ENCODE measurements at regions not wholly inside any gene's neighbourhood (a gene's known extent, or its start where the extent isn't known, plus 50 kb on each side); places are given as distances from the start of the nearest gene placed in this dataset.
"Not testable (repeated sequence)": the region's sequence is repeated elsewhere in the genome, so short reads cannot be mapped to it uniquely, and the experiment has no call there.

- Mint-ChIP-seq H3K36me3 (ENCODE audit: low read depth) (no peaks in the 10 kb centered on the region), H3K4me1 (peaks cover 8% of the 10 kb centered on the region), H3K27me3 (peaks cover 16% of the 10 kb centered on the region), H3K9me3 (no peaks in the 10 kb centered on the region), H3K27ac (no peak overlapping the region), H3K4me3 (no peak overlapping the region)
- ATAC-seq (no peak), DNase-seq (no peak)
Measured at GRCh38 chr4:146059151-146059550, 116.4 kb upstream of the LSM6 start.

DNA sequence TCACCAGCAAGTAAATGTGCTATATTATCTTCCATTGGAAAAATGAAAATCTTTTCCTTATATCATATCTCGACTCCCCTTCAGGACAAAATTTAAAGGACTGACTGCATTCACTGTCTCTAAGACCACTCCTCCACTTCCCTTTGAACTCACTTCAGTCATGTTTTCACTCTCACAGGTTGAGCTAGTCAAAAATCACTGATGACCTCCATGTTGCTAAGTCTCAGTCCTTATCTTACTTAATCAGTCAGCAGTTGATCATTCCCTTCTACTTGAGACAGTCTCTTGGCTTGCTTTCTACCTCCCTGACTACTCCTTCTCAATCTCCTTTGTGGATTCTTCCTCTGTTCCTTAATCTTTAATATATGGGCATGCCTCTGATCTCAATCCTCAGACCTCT is 117.0 kb upstream of the LSM6 start:
- peaks cover 12% of the 10 kb centered on the region for H3K27me3 Mint-ChIP-seq
- no peaks in the 10 kb centered on the region for H3K36me3 Mint-ChIP-seq (ENCODE audit: low read depth)
- no peak for DNase-seq
- no peak overlapping the region for H3K27ac Mint-ChIP-seq
- no peaks in the 10 kb centered on the region for H3K9me3 Mint-ChIP-seq
- no peak for ATAC-seq
- H3K4me1 Mint-ChIP-seq = peaks cover 7% of the 10 kb centered on the region
- H3K4me3 Mint-ChIP-seq = no peak overlapping the region

GRCh38 chr4:146054676-146055075 is 116.1 kb upstream of the ZNF827 start:
- Mint-ChIP-seq H3K9me3 (no peaks in the 10 kb centered on the region), H3K27ac (no peak overlapping the region), H3K36me3 (ENCODE audit: low read depth) (no peaks in the 10 kb centered on the region), H3K4me3 (no peak overlapping the region), H3K27me3 (no peaks in the 10 kb centered on the region), H3K4me1 (no peaks in the 10 kb centered on the region)
- DNase-seq (no peak), ATAC-seq (no peak)

GRCh38 chr4:146053891-146054290 is 115.3 kb upstream of the ZNF827 start:
- no peak overlapping the region for H3K4me3 Mint-ChIP-seq
- no peaks in the 10 kb centered on the region for H3K9me3 Mint-ChIP-seq
- no peak for ATAC-seq
- no peaks in the 10 kb centered on the region for H3K36me3 Mint-ChIP-seq (ENCODE audit: low read depth)
- no peaks in the 10 kb centered on the region for H3K4me1 Mint-ChIP-seq
- H3K27ac Mint-ChIP-seq = no peak overlapping the region
- no peaks in the 10 kb centered on the region for H3K27me3 Mint-ChIP-seq
- no peak for DNase-seq

- no peak overlapping the region for H3K27ac Mint-ChIP-seq
- no peak overlapping the region for H3K4me3 Mint-ChIP-seq
- H3K27me3 Mint-ChIP-seq = no peaks in the 10 kb centered on the region
- no peak for DNase-seq
- ATAC-seq = no peak
- H3K36me3 Mint-ChIP-seq (ENCODE audit: low read depth) = no peaks in the 10 kb centered on the region
- no peaks in the 10 kb centered on the region for H3K4me1 Mint-ChIP-seq
- no peaks in the 10 kb centered on the region for H3K9me3 Mint-ChIP-seq
Measured at GRCh38 chr4:146051728-146052391, 113.2 kb upstream of the ZNF827 start.

DNA sequence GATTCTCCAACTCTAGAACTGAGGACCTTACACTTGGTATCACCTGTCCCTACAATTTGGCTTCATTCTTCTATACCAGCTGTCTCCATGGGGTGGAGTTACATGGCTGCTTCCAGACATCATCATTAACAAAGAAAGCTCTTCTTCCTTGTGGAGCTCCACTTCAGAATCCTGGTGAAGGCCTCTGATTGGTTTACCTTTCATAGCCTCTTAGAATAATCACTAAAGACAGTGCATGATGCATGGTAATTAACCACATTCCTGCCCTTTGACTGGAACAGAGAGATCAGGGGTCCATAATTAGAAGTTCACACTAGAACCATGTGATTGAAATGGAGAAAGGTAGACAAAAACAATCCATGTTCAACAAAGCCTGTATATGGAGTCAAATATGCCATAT is 112.6 kb upstream of the ZNF827 start:
- ATAC-seq = no peak
- Mint-ChIP-seq H3K4me1 (no peaks in the 10 kb centered on the region), H3K9me3 (no peaks in the 10 kb centered on the region), H3K27ac (no peak overlapping the region), H3K27me3 (no peaks in the 10 kb centered on the region), H3K36me3 (ENCODE audit: low read depth) (no peaks in the 10 kb centered on the region), H3K4me3 (no peak overlapping the region)
- no peak for DNase-seq

GRCh38 chr4:146049802-146050201 is 111.2 kb upstream of the ZNF827 start:
- peaks cover 8% of the 10 kb centered on the region for H3K27me3 Mint-ChIP-seq
- DNase-seq (no peak), ATAC-seq (no peak)
- no peaks in the 10 kb centered on the region for H3K9me3 Mint-ChIP-seq
- no peak overlapping the region for H3K27ac Mint-ChIP-seq
- H3K4me1 Mint-ChIP-seq = no peaks in the 10 kb centered on the region
- H3K36me3 Mint-ChIP-seq (ENCODE audit: low read depth) = no peaks in the 10 kb centered on the region
- no peak overlapping the region for H3K4me3 Mint-ChIP-seq

DNA sequence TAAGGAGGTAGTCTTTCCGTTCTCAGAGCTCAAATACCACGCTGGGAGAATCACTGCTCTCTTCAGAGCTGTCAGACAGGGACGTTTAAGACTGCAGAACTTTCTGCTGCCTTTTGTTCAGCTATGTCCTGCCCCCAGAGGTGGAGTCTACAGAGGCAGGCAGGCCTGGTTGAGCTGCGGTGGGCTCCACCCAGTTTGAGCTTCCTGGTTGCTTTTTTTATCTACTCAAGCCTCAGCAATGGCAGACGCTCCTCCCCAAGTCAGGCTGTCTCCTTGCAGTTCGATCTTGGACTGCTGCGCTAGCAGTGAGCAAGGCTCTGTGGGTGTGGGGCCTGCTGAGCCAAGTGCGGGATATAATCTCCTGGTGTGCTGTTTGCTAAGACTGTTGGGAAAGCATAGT is 109.1 kb upstream of the ZNF827 start:
- H3K4me3 Mint-ChIP-seq = not testable (repeated sequence)

DNA sequence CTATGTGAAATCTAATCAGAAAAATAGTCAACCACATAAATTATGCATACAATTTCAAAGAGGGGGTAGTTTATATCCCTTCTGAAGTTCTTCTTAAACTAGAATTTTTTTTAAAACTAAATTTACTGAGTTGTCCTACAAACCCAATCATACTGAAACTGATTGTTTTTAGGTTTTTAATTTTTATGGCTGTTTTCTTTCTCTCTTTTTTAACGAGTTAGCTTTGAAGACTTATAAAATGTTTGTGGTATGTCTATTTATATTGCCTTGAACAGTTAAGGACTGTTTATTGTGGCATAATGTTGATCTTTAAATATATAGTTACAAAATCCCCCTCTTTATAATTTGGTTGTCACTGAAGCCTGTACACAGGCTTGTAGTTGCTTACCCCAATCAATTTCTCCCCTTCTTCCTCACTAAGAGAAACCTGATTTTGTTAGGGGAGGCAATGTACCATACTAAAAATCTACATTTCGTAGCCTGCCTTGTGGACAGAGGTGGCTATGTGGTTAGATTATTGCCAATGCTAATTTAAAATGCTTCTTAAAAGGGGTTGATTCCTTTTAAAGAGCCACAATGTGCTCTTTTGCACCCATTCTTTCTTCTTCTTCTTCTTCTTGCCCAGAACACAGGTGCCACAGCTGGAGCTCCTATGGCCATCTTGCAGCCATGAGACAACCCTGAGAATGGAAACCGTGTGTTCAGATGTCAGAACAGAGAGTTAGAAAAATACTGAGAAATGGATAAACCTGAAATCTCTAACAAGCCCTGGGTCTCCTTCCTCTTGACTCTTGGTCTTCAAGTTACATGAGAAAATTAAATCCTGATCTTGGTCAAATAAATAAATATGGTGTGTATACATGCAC is 102.7 kb upstream of the ZNF827 start:
- H3K36me3 Mint-ChIP-seq (ENCODE audit: low read depth) = no peaks in the 10 kb centered on the region
- no peak for DNase-seq
- no peaks in the 10 kb centered on the region for H3K9me3 Mint-ChIP-seq
- H3K4me3 Mint-ChIP-seq = no peak overlapping the region
- no peak overlapping the region for H3K27ac Mint-ChIP-seq
- no peak for ATAC-seq
- H3K4me1 Mint-ChIP-seq = no peaks in the 10 kb centered on the region
- H3K27me3 Mint-ChIP-seq = peaks cover 9% of the 10 kb centered on the region

More for the DNA sequence above, 109.1 kb upstream of the ZNF827 start:
- not testable (repeated sequence) for H3K36me3 Mint-ChIP-seq (ENCODE audit: low read depth); H3K27me3 Mint-ChIP-seq; H3K27ac Mint-ChIP-seq; ATAC-seq; H3K9me3 Mint-ChIP-seq; DNase-seq; H3K4me1 Mint-ChIP-seq

GRCh38 chr4:146040623-146041022 is 102.0 kb upstream of the ZNF827 start:
- Mint-ChIP-seq H3K4me3 (no peak overlapping the region), H3K27me3 (peaks cover 9% of the 10 kb centered on the region), H3K27ac (no peak overlapping the region), H3K4me1 (no peaks in the 10 kb centered on the region), H3K36me3 (ENCODE audit: low read depth) (no peaks in the 10 kb centered on the region), H3K9me3 (peaks cover 3% of the 10 kb centered on the region)
- ATAC-seq (no peak), DNase-seq (no peak)

- DNase-seq = no peak
- H3K4me3 Mint-ChIP-seq = no peak overlapping the region
- peaks cover 8% of the 10 kb centered on the region for H3K9me3 Mint-ChIP-seq
- H3K36me3 Mint-ChIP-seq (ENCODE audit: low read depth) = no peaks in the 10 kb centered on the region
- no peak overlapping the region for H3K27ac Mint-ChIP-seq
- peaks cover 17% of the 10 kb centered on the region for H3K4me1 Mint-ChIP-seq
- ATAC-seq = no peak
- H3K27me3 Mint-ChIP-seq = peaks cover 13% of the 10 kb centered on the region
Measured at GRCh38 chr4:146033149-146033548, 94.5 kb upstream of the ZNF827 start.

GRCh38 chr4:146032234-146032860 is 93.7 kb upstream of the ZNF827 start:
- peaks cover 8% of the 10 kb centered on the region for H3K9me3 Mint-ChIP-seq
- peaks cover 13% of the 10 kb centered on the region for H3K27me3 Mint-ChIP-seq
- no peaks in the 10 kb centered on the region for H3K36me3 Mint-ChIP-seq (ENCODE audit: low read depth)
- DNase-seq (no peak), ATAC-seq (no peak)
- peaks cover 17% of the 10 kb centered on the region for H3K4me1 Mint-ChIP-seq
- no peak overlapping the region for H3K4me3 Mint-ChIP-seq
- H3K27ac Mint-ChIP-seq = no peak overlapping the region

DNA sequence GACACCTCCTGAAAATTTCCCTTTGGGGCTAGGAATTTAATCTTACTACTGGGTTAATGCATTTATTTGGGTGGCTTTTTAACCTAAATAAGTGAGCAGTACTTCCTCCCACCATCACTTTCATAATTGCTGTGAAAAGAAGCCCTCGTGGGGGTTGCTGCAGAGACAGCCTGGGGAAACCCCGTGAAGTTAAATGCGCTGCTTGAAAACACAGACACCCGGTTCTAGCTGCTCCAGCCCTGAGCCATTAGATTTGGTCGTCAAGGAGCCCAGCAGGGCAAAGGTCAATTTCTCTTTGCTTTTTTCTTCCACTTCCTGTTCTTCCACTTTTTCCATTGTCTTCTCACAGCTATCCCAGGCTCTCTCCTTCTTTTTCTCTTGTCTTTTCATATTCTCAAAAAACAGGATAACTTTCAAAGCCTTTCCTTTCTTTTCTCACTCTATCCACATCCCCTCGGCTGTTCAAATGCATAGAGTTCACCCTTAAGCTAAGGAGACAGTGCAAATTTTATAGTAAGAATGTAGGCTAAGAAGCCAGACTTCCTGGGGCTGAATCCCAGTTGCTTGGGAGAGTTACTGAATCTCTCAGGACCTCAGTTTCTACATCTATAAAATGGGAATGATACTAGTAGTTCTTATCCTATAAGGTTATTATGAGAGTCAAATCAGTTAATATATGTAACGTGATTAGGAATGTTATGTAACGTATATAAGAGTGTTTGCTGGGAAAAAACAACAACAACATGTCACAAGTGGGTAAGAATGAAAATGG is 91.5 kb upstream of the ZNF827 start:
- peak; percentile 40 for ATAC-seq
- Mint-ChIP-seq H3K27me3 (peaks cover 19% of the 10 kb centered on the region), H3K4me1 (peaks cover 17% of the 10 kb centered on the region), H3K36me3 (ENCODE audit: low read depth) (no peaks in the 10 kb centered on the region), H3K4me3 (no peak overlapping the region), H3K27ac (no peak overlapping the region), H3K9me3 (peaks cover 5% of the 10 kb centered on the region)
- peak; percentile 13 for DNase-seq

DNA sequence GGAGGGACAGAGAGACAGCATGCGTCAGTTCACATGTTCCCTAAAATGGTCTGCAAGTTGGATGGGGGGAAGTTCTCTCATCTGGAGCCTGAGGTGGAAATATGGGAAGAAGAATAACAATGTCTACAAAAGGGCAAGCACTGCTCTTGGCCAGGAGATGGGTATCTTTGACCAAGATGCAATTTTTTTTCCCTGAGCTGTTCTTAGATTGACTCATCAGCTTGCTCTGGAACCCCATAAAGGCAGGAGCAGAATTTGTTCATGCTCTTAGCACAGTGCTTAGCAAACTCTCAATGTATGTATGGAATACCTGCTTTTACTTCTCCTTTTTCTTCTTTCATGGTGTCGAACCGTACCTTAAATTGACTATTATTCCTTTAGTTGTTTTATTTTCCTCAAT is 90.5 kb upstream of the ZNF827 start:
- DNase-seq (no peak), ATAC-seq (no peak)
- Mint-ChIP-seq H3K4me3 (no peak overlapping the region), H3K4me1 (peaks cover 17% of the 10 kb centered on the region), H3K9me3 (peaks cover 5% of the 10 kb centered on the region), H3K27me3 (peaks cover 22% of the 10 kb centered on the region), H3K36me3 (ENCODE audit: low read depth) (no peaks in the 10 kb centered on the region), H3K27ac (no peak overlapping the region)

Data from activated naive CD8-positive, alpha-beta T cell treated with anti-CD3 and anti-CD28 coated beads, Interleukin-2, amount 50 U/mL, for 24 hours (primary cell).